ENCODE measurements at regions not wholly inside any gene's neighbourhood (a gene's known extent, or its start where the extent isn't known, plus 50 kb on each side); places are given as distances from the start of the nearest gene placed in this dataset.

DNA sequence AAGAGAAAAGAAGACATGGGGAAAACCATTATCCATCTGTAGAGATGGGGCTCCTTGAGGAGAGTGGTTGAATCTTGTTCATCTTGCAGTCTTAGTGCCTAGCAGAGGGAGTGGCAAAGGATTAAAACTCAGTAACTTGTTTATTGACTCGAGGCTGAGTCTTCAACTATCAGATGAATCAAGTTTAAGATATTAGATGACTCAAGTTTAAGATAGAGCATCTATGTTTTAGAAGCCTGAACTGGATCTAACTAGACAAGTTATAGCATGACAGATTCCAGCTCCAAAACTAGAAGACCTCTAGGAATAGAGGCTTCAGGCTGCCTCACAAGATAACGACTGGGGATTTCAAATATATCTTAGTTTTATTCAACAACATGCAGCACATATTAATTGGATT lies 2277.2 kb upstream of the WWC1 start:
- TF ChIP-seq, protein P1, sequence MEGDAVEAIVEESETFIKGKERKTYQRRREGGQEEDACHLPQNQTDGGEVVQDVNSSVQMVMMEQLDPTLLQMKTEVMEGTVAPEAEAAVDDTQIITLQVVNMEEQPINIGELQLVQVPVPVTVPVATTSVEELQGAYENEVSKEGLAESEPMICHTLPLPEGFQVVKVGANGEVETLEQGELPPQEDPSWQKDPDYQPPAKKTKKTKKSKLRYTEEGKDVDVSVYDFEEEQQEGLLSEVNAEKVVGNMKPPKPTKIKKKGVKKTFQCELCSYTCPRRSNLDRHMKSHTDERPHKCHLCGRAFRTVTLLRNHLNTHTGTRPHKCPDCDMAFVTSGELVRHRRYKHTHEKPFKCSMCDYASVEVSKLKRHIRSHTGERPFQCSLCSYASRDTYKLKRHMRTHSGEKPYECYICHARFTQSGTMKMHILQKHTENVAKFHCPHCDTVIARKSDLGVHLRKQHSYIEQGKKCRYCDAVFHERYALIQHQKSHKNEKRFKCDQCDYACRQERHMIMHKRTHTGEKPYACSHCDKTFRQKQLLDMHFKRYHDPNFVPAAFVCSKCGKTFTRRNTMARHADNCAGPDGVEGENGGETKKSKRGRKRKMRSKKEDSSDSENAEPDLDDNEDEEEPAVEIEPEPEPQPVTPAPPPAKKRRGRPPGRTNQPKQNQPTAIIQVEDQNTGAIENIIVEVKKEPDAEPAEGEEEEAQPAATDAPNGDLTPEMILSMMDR (IDR thresholded peaks at IDR 0.05; ENCODE audit: extremely low read depth, missing control alignments): no peak
- no peak for DNase-seq (ENCODE audit: low spot score)

DNA sequence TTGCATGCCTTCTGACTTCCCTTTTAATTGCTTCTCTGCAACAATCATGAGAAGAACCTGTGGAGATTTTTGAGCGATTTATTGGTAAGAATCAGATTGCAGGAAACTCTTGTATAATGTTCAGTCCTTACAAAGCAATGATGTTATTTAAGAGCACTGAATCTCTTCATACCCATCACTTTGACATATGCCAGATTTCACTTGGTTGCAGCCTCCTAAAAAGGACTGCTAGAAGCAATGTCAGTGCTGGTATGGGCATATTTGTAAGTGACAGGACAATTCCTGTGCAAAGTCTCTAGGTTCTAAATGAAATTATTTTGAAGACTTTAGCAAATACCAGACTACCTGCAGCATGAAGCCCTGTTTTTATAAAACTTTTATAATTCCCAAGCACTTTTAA lies 2272.7 kb upstream of the WWC1 start:
- TF ChIP-seq, protein P1 (IDR thresholded peaks at IDR 0.05; ENCODE audit: extremely low read depth, missing control alignments): no peak
- no peak for DNase-seq (ENCODE audit: low spot score)

- TF ChIP-seq, protein P1 (IDR thresholded peaks at IDR 0.05; ENCODE audit: extremely low read depth, missing control alignments): no peak
- no peak for DNase-seq (ENCODE audit: low spot score)
Measured at GRCh38 chr5:166022065-166022464, 2269.4 kb upstream of the WWC1 start.

GRCh38 chr5:166024970-166025369 lies 2266.5 kb upstream of the WWC1 start:
- no peak for DNase-seq (ENCODE audit: low spot score)
- TF ChIP-seq, protein P1 (IDR thresholded peaks at IDR 0.05; ENCODE audit: extremely low read depth, missing control alignments): no peak

DNA sequence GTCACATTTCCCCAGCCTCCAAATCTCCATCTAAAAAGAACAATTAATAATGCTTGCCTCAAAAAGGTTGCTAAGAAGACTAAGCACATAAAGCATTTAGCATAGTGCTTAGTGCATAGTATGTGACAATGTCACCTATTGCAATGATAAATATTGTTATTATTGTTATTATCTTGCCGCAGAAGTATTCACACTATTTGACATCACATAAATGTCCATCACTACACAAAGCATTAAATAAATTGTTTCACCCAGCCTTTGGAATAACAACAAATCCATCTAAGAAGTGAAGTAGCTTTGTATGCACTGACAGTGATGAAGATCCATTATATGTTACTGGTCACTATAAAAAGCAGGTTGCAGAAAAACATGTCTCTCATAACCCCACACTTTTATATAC lies 2263.9 kb upstream of the WWC1 start:
- no peak for DNase-seq (ENCODE audit: low spot score)
- TF ChIP-seq, protein P1 (IDR thresholded peaks at IDR 0.05; ENCODE audit: extremely low read depth, missing control alignments): no peak

DNA sequence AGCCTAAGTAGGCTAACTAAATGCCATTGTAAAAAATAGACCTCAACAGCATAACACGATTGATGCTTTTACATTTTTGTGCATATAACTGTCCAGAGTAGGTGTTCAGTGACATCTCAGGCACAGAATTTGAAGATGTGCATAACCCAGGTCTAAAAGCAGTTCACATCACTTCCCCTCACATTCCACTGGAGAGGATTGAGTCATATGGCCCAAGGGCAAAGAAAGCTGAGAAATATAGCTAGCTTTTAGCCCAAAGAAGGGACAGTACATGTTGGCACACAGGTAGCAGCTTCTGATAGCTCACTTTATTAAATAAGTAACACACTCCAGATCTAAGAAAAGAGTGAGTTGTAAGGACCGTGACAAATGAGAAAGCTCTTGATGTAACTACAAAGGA lies 2259.5 kb upstream of the WWC1 start:
- no peak for DNase-seq (ENCODE audit: low spot score)
- TF ChIP-seq, protein P1 (IDR thresholded peaks at IDR 0.05; ENCODE audit: extremely low read depth, missing control alignments): no peak

GRCh38 chr5:166032601-166033000 lies 2258.8 kb upstream of the WWC1 start:
- TF ChIP-seq, protein P1 (IDR thresholded peaks at IDR 0.05; ENCODE audit: extremely low read depth, missing control alignments): no peak
- DNase-seq (ENCODE audit: low spot score): no peak
